Fibroblast of skin of right quadriceps (primary cell): ENCODE measurements at regions not wholly inside any gene's neighbourhood (a gene's known extent, or its start where the extent isn't known, plus 50 kb on each side); places are given as distances from the start of the nearest gene placed in this dataset.
"Not testable (repeated sequence)": the region's sequence is repeated elsewhere in the genome, so short reads cannot be mapped to it uniquely, and the experiment has no call there.

Source experiments
- DNase-seq: peaks from one replicate; pipeline ENCODE4 v3.0.0-alpha.2; 2013

- no peak for DNase-seq
Observed at GRCh38 chr2:183536714-183537113, 412.5 kb downstream of the NUP35 start.

DNA sequence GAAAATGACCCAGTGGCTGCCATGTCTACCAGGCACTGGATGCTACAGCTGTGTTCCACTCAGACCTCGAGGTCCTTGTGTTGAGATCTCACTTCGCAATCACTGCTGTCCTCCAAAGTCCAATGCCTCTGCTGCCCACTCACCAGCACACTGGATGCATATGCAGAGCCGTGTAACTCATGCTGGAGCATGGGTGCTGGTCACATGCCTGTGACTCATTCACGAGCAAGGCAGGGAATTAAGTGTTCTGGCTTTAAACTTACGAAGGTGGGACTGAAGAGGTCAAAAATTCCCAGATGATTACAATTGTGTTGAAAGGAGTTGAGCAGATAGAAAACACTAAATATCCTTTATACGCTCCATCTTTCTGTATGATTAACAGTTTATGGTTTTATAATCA is 417.5 kb downstream of the NUP35 start:
- peak; percentile 1 for DNase-seq

DNA sequence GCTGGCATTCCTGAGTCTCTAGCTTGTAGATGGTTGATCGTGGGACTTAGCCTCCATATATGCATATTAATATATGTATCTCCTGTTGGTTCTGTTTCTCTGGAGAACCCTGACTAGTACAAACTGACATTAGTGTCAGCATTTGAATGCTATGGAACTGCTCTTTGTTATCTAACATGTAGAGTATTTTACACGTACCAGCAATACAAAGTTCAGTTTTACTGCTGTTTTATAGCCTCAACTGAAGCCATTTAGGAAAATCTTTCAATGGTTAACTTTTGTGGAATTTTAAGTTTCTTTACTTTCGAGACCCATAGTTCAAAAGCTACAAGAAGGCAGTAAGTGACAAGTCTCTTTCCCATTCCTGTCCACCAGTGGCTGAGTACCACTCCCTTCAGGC is 418.4 kb downstream of the NUP35 start:
- DNase-seq, result no peak

GRCh38 chr2:183543222-183543621 is 419.0 kb downstream of the NUP35 start:
- no peak for DNase-seq

- DNase-seq, result no peak
Observed at GRCh38 chr2:183543731-183544130, 419.5 kb downstream of the NUP35 start.

GRCh38 chr2:183546560-183547350 is 422.5 kb downstream of the NUP35 start:
- DNase-seq, result not testable (repeated sequence)

GRCh38 chr2:183552716-183553115 is 428.5 kb downstream of the NUP35 start:
- no peak for DNase-seq

- DNase-seq, result peak; percentile 7
Observed at GRCh38 chr2:183564726-183565125, 440.5 kb downstream of the NUP35 start.

DNA sequence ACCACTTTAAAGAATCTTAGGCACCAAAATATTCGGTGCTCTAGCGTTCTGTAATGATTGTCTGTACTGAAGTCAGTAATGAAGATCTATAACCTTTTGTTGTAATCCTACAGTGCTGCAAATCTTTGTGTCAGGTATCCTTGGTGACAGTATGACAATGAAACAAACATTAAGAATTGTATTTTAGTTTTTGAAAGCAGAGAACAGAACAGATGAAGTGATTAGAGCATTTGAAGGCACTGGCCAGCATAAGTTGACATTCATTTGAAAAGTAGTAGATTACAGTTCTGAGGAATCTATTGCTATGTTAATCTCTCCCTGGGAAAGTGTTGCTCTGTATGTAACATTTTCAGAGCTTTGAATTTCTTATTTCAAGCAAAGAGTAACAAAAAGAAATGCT is 451.2 kb downstream of the NUP35 start:
- DNase-seq, result no peak

DNA sequence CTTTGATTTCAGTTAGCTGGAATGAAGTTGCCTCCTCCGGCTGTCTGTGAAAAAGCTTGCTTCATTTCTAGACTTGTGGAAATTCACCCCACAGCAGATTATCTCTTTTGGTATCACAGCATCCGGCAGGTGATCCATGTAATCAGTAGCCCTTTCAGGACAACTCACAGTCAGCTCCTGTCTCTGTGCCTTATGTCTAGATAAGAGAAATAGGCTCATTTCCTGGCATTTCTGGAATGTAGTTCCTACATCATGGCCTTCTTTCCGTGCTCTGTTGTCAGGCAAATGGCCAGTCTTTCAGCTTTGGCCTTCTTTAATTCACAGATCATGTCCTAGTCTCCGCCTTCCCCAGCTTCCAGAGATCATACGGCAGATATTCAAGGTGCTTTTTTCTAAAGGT is 455.4 kb downstream of the NUP35 start:
- DNase-seq, result no peak

DNA sequence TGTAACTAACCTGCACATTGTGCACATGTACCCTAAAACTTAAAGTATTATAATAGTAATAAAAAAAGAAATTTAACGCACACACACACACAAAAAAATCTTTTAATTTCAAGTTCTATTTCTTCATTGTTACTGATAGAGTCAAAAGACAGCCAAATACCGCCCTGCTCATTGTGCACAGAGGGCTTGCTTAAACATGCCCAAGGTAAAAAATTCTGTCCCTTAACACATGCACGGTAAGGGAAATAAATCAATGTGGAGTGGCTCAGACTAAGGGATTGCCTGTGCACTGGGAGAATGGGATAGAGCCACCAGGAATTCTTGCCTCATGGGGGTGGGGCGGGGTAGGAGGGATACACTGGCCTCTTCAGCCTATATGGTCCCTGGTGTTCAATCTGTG is 468.0 kb downstream of the NUP35 start:
- DNase-seq, result no peak

DNA sequence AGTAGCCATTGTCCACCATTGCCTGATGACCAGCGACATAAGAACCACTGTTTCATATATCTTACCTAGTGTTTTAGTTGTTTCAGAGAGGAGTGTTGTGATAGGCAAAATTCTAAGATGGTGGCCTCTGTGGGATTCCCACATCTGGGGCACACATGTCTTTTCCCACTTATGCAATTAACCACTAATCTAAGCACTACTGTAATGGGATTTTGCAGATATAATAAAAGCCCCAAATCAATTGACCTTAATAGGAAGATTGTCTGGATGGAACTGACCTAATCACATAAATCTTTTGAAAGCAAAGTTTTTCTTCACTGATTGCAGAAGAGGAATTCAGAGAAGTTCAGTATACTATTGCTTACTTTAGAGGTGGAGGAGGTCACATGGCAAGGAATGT is 469.9 kb downstream of the NUP35 start:
- no peak for DNase-seq

- DNase-seq, result no peak
Observed at GRCh38 chr2:183597841-183598240, 473.6 kb downstream of the NUP35 start.

GRCh38 chr2:183604065-183604464 is 479.8 kb downstream of the NUP35 start:
- DNase-seq, result no peak

- no peak for DNase-seq
Observed at GRCh38 chr2:183605440-183605839, 481.2 kb downstream of the NUP35 start.

GRCh38 chr2:183606022-183606717 is 481.9 kb downstream of the NUP35 start:
- DNase-seq, result no peak

GRCh38 chr2:183606718-183607085 is 482.5 kb downstream of the NUP35 start:
- no peak for DNase-seq

DNA sequence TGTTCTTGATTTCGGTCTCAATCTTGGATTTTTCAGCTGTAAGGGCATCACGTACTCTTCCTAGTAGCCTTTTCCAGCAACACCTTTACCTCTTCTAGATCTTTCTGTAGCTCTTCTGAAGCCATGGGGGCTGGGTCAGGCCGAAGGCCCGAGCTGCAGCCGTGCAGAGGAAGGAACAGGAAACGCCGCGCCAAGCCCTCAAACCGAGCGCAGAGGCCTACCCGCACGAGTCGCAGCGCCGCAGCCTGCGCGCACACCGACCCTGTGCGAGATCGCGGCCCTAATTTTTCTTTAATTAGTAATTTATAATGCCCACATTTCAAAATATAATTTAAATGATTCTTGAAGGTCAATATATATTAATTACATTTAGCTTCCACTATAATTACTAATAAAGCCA is 483.8 kb downstream of the NUP35 start:
- DNase-seq, result no peak

DNA sequence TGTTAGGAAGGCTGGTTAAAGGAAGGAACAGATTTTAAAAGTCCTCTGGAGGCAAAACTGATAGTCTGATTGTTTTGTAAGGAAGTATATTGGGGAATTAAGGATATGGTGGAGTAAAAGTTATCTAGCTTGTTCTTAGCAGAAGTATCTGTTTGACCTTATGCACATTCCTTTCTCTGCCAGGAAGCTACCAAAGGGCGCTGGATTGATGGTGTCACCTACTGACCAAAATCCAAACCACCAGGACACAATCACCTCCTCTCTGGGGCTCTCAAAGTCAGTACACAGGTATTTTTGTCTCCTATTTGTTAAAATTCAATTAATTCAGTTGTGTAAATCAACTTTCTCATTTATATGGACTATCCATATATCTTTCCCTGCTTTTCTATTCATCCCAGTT is 484.5 kb downstream of the NUP35 start:
- DNase-seq, result no peak

GRCh38 chr2:183610724-183611123 is 486.5 kb downstream of the NUP35 start:
- DNase-seq, result no peak

DNA sequence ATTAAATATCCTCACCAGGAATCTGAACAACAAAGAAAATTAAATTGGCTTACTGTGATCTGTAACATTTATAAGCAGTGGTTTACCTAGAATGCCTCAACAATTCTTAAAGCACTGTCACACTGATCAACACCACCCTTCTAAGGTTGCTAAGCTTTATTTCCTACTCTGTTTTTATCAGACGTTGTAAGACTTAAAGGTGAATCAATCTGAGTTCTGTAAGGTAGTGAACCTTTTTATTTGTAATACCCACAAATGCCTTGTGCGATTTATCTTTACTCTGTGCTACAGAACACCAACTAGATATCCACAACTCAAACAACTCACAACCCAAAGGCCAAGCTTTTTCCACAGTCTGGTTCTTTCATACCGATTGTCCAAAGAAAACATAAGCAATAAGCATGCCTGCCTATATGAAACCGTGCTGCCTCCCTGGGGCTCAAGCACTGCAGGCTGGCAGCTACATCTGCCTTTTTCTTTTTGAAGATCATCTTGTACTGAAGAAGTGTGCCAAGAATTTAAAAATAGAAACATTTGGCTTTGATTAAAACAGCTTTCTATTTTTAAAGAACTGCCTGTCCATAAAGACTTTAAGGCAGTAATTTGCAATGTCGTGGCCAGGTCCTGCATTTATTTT is 490.7 kb downstream of the NUP35 start:
- DNase-seq, result peak; percentile 32

DNA sequence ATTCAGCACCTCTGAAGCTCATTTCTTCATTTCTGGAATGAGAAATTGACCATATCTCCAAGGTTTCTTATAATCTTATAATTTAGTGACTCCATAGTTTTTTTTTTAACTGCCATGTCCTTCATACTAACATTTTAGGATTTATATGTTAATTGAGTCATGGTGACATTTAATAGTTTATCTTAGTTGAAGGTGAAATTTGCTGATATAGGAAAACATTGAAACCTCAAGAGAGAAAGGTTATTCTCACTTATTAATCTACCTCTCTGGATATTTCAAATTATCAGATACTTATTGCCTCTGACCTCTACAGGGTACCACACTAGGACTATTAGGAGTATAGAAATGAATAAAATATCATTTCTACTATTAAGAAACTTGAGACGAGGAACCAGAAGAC is 499.0 kb downstream of the NUP35 start:
- DNase-seq, result no peak

DNA sequence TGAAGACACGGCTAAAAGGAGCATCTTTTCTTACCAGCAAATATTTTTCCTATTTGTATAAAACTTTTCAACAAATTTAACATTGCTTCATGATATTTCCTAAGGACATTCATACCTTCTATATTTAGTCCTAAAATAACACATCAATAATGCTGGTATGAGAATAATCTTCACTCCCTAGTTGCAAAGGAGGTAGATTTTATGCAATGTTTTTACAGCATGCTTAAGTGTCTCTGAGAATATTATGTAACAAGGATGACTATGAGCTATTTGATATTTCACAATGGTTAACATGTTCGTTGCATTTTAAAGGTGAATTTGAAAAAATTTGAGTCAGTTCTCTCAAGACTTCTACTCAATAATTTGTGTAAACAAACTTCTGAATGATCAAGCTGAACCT is 506.7 kb downstream of the NUP35 start:
- no peak for DNase-seq

GRCh38 chr2:183656121-183656520 is 531.9 kb downstream of the NUP35 start:
- no peak for DNase-seq
